HepG2 (cell line): ENCODE measurements at regions not wholly inside any gene's neighbourhood (a gene's known extent, or its start where the extent isn't known, plus 50 kb on each side); places are given as distances from the start of the nearest gene placed in this dataset.

ENCODE experiments used
- ATAC-seq: fragments of 200-7000 bp; cut with Tn5 transposase; 3 replicates; pipeline ENCODE4 v1.9.1; 2020; ENCODE audit warnings: mild to moderate bottlenecking, moderate library complexity
- BruUV-seq: library from RNA; stranded (reverse); fragments of 400-500 nt; replicated peaks from 2 replicates; lab custom pipeline; 2021; lab: Mats Ljungman, UMichigan
- CTCF ChIA-PET: fragments of 300-600 bp; formaldehyde crosslinking; extraction: SDS; loops from one replicate; lab custom pipeline; 2021; ENCODE audit warnings: low total read pairs, inconsistent platforms, low intra/inter-chr PET ratio; lab: Yijun Ruan, JAX
- POLR2A ChIA-PET: fragments of 350-600 bp; sonication (Branson Sonifier 250); formaldehyde crosslinking; loops from one replicate; lab custom pipeline; 2020; ENCODE audit warnings: antibody characterized with exemption, inconsistent platforms; lab: Yijun Ruan, JAX
- DNase-seq: peaks from one replicate; pipeline ENCODE4 v3.0.0-alpha.2; 2015; ENCODE audit warnings: low spot score
- FAIRE-seq: peaks from 3 replicates; lab custom pipeline; 2011; peaks lifted over from hg19 to GRCh38; lab: Jason Lieb, UNC
- H2AFZ ChIP-seq: one replicate; pipeline ENCODE4 v1.6.1; 2011; ENCODE audit warnings: low read length, inconsistent platforms
- H3K27ac ChIP-seq: fragments of 300-600 bp; 3 replicates; pipeline ENCODE4 v1.8.0; 2011; ENCODE audit warnings: mixed run types, mild to moderate bottlenecking, mixed read lengths, low read length, inconsistent platforms; ENCODE audit not compliant: insufficient read depth; ENCODE audit errors: extremely low read length
- H3K27me3 ChIP-seq, 2 experiments: fragments of 200-600 bp in 1 of 2; 2 replicates in 1 of 2; 3 replicates in 1 of 2; pipeline versions ENCODE4 v1.6.0 to v1.8.0; 2011; ENCODE audit warnings: low read length in 2 of 2, mild to moderate bottlenecking in 2 of 2, moderate library complexity in 2 of 2, inconsistent platforms in 1 of 2; ENCODE audit not compliant: insufficient read depth in 2 of 2, control insufficient read depth in 1 of 2
- H3K36me3 ChIP-seq, 2 experiments: fragments of 200-600 bp in 1 of 2; replicated peaks in 1 of 2; 2 replicates in 1 of 2; 3 replicates in 1 of 2; pipeline versions ENCODE4 v1.5.1 to v1.8.0; 2011; ENCODE audit warnings: low read length in 2 of 2, inconsistent platforms in 1 of 2; ENCODE audit not compliant: insufficient read depth in 2 of 2, control insufficient read depth in 1 of 2
- H3K4me1 ChIP-seq: 2 replicates; pipeline ENCODE4 v1.5.1; 2012; ENCODE audit warnings: low read length, inconsistent platforms; ENCODE audit not compliant: insufficient read depth
- H3K4me2 ChIP-seq: 2 replicates; pipeline ENCODE4 v1.6.0; 2011; ENCODE audit warnings: low read depth, low read length, inconsistent platforms
- H3K4me3 ChIP-seq, 3 experiments: fragments of 200-600 bp in 1 of 3; sonication (generic), shearing (Covaris generic) in 1 of 3; replicated peaks in 1 of 3; 2 replicates each; pipeline ENCODE4 v1.5.1; 2011 to 2016; ENCODE audit warnings: low read length in 3 of 3, inconsistent platforms in 2 of 3, low read depth in 2 of 3, mild to moderate bottlenecking in 2 of 3, control low read depth in 1 of 3, mixed read lengths in 1 of 3; ENCODE audit not compliant: insufficient read depth in 1 of 3
- H3K79me2 ChIP-seq: one replicate; pipeline ENCODE4 v1.6.1; 2011; ENCODE audit warnings: low read length, inconsistent platforms; ENCODE audit not compliant: insufficient read depth
- H3K9ac ChIP-seq: 2 replicates; pipeline ENCODE4 v1.6.0; 2011; ENCODE audit warnings: mild to moderate bottlenecking, low read depth, low read length, inconsistent platforms; ENCODE audit not compliant: insufficient read depth
- H3K9me3 ChIP-seq: 2 replicates; pipeline ENCODE4 v1.5.1; 2012; ENCODE audit warnings: mild to moderate bottlenecking, low read length
- H4K20me1 ChIP-seq: 2 replicates; pipeline ENCODE4 v1.6.0; 2011; ENCODE audit warnings: inconsistent platforms, mild to moderate bottlenecking, low read length, moderate library complexity; ENCODE audit not compliant: insufficient read depth
- ESRRA ChIP-seq: sonication (generic); formaldehyde crosslinking; IDR thresholded peaks from 2 replicates; pipeline ENCODE4 v1.5.1; 2020; ENCODE audit warnings: mild to moderate bottlenecking, low read depth, missing genetic modification reagents
- FOXJ3 ChIP-seq: sonication (generic); formaldehyde crosslinking; IDR thresholded peaks from 2 replicates; pipeline ENCODE4 v1.4.0; 2020; ENCODE audit warnings: missing genetic modification reagents, mild to moderate bottlenecking, borderline replicate concordance
- POLR2AphosphoS2 ChIP-seq: IDR thresholded peaks from 2 replicates; pipeline ENCODE4 v1.6.1; 2011; ENCODE audit warnings: low read depth, low read length, improper control_type of control experiment
- WGBS: methylation state at CpG from one replicate; pipeline ENCODE4 v1.1.6; 2017; ENCODE audit warnings: low lambda C conversion rate; 5-methylcytosine and 5-hydroxymethylcytosine counted together
- in situ Hi-C: cut with HindIII; loops from 2 replicates; pipeline ENCODE4 v1.10.0; 2017; ENCODE audit warnings: low pct_unique_long_range_greater_than_20kb; ENCODE audit not compliant: extremely low pct_ligation_motif_present
- intact Hi-C: fragments of 100-400 bp; cut with micrococcal nuclease; formaldehyde crosslinking; loops from one replicate; pipeline ENCODE4 v1.10.0; 2022; ENCODE audit not compliant: unreplicated experiment
- TF ChIP-seq, protein P1 (sequence below): sonication (generic); formaldehyde crosslinking; IDR thresholded peaks from one replicate; pipeline ENCODE4 v1.5.1; 2020; ENCODE audit warnings: mild to moderate bottlenecking, missing genetic modification reagents; ENCODE audit errors: not compliant biosample characterization

DNA sequence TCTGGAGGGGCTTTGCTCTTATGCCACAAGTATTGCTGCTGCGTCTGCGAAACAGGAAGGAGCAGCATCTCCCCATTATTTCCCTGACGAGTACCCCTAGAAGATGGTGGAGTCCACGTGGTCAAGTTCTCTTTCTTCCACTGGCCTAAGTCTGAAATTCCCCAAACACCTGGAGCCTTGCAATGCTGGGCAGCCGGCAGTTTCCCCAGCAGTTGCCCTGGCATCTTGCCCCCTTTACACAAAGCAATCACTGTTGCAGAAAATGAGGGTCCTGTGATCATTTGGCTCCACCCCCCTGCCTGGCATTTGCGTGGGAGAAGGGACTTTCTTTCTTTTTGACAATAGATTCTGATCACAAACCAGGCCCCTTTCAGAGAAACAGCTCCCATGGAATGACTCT is 56.9 kb downstream of the FOS start:
- Histone ChIP-seq H2AFZ (no peak overlapping the region), H3K4me2 (no peak overlapping the region), H3K27me3 (peaks cover 0 to under 1% of the 10 kb centered on the region in 2 experiments; a peak in 1 of 5 replicates), H3K4me1 (peaks cover 11% of the 10 kb centered on the region), H3K4me3 (no peak overlapping the region), H3K9ac (no peak overlapping the region), H3K9me3 (no peaks in the 10 kb centered on the region), H3K36me3 (no peaks in the 10 kb centered on the region), H3K79me2 (no peaks in the 10 kb centered on the region), H3K27ac (no peak overlapping the region), H4K20me1 (no peaks in the 10 kb centered on the region)
- TF ChIP-seq FOXJ3 (CRISPR knock-in tag) (no peak), ESRRA (CRISPR knock-in tag) (no peak)
- FAIRE-seq (no peak), ATAC-seq (no peak), DNase-seq (no peak)
- whole genome bisulfite sequencing: 3% methylated on average over 2 of the region's 6 CpGs
- intact Hi-C loops (no loop called here), in situ Hi-C loops (no loop called here)
- no TSS peak for BruUV-seq
- ChIA-PET CTCF (no interaction called here), POLR2A (no interaction called here)

DNA sequence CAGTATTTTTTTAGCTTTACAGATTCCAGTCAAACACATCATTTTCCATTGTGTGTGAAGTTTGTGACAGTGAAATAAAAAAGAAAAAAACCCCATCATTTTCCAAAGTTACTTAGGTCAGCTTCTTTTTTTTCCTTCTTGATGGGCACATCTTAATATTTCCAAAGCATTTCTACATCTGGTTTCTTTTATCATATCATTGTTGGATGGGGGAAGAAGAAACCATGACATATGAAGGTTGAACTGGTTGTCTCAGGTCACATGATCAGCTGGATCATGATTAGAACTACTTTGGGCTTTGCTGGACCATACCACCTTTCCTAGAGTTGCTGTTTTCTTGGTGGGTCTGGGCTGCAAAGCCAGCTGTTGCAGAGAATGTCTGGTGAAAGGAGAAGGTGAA is 59.8 kb downstream of the FOS start:
- H3K9ac ChIP-seq: no peak overlapping the region
- H3K9me3 ChIP-seq: no peaks in the 10 kb centered on the region
- ChIA-PET POLR2A (no interaction called here), CTCF (no interaction called here)
- no TSS peak for BruUV-seq
- no peak for DNase-seq
- H2AFZ ChIP-seq: no peak overlapping the region
- H3K27me3 ChIP-seq: 0 out of 5 replicates have a peak, but pooled peaks cover 0 to 5% of the 10 kb centered on the region in 2 experiments
- in situ Hi-C loops: no loop called here
- H3K4me1 ChIP-seq: peaks cover 8% of the 10 kb centered on the region; the same call in 1 of the 2 replicates
- no peak for ATAC-seq
- no peaks in the 10 kb centered on the region for H3K79me2 ChIP-seq
- no peak for FAIRE-seq
- H3K4me2 ChIP-seq: no peak overlapping the region
- H4K20me1 ChIP-seq: no peaks in the 10 kb centered on the region
- H3K36me3 ChIP-seq: no peaks in the 10 kb centered on the region
- intact Hi-C loops: no loop called here
- H3K4me3 ChIP-seq: no peak overlapping the region
- no peak overlapping the region for H3K27ac ChIP-seq
- TF ChIP-seq POLR2AphosphoS2: no peak
- TF ChIP-seq, protein P1, sequence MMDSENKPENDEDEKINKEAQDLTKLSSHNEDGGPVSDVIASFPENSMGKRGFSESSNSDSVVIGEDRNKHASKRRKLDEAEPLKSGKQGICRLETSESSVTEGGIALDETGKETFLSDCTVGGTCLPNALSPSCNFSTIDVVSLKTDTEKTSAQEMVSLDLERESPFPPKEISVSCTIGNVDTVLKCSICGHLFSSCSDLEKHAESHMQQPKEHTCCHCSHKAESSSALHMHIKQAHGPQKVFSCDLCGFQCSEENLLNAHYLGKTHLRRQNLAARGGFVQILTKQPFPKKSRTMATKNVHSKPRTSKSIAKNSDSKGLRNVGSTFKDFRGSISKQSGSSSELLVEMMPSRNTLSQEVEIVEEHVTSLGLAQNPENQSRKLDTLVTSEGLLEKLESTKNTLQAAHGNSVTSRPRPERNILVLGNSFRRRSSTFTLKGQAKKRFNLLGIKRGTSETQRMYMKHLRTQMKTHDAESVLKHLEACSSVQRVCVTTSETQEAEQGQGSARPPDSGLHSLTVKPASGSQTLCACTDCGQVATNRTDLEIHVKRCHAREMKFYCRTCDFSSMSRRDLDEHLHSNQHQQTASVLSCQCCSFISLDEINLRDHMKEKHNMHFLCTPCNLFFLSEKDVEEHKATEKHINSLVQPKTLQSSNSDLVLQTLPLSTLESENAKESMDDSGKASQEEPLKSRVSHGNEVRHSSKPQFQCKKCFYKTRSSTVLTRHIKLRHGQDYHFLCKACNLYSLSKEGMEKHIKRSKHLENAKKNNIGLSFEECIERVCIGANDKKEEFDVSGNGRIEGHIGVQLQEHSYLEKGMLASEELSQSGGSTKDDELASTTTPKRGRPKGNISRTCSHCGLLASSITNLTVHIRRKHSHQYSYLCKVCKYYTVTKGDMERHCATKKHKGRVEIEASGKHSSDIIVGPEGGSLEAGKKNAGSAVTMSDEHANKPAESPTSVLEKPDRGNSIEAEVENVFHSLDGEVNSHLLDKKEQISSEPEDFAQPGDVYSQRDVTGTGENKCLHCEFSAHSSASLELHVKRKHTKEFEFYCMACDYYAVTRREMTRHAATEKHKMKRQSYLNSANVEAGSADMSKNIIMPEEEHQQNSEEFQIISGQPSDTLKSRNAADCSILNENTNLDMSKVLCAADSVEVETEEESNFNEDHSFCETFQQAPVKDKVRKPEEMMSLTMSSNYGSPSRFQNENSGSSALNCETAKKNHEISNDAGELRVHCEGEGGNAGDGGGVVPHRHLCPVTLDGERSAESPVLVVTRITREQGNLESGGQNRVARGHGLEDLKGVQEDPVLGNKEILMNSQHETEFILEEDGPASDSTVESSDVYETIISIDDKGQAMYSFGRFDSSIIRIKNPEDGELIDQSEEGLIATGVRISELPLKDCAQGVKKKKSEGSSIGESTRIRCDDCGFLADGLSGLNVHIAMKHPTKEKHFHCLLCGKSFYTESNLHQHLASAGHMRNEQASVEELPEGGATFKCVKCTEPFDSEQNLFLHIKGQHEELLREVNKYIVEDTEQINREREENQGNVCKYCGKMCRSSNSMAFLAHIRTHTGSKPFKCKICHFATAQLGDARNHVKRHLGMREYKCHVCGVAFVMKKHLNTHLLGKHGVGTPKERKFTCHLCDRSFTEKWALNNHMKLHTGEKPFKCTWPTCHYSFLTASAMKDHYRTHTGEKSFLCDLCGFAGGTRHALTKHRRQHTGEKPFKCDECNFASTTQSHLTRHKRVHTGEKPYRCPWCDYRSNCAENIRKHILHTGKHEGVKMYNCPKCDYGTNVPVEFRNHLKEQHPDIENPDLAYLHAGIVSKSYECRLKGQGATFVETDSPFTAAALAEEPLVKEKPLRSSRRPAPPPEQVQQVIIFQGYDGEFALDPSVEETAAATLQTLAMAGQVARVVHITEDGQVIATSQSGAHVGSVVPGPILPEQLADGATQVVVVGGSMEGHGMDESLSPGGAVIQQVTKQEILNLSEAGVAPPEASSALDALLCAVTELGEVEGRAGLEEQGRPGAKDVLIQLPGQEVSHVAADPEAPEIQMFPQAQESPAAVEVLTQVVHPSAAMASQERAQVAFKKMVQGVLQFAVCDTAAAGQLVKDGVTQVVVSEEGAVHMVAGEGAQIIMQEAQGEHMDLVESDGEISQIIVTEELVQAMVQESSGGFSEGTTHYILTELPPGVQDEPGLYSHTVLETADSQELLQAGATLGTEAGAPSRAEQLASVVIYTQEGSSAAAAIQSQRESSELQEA (CRISPR knock-in tag): no peak
